ENCODE measurements at regions not wholly inside any gene's neighbourhood (a gene's known extent, or its start where the extent isn't known, plus 50 kb on each side); places are given as distances from the start of the nearest gene placed in this dataset.
"Not testable (repeated sequence)": the region's sequence is repeated elsewhere in the genome, so short reads cannot be mapped to it uniquely, and the experiment has no call there.

GRCh38 chr4:96407225-96407624, 567.3 kb downstream of the PDHA2 start:
- ATAC-seq (ENCODE audit: low FRiP score) (no peak), DNase-seq (ENCODE audit: low spot score) (no peak)
- no peak for TF ChIP-seq CTCF (IDR thresholded peaks at IDR 0.05)

DNA sequence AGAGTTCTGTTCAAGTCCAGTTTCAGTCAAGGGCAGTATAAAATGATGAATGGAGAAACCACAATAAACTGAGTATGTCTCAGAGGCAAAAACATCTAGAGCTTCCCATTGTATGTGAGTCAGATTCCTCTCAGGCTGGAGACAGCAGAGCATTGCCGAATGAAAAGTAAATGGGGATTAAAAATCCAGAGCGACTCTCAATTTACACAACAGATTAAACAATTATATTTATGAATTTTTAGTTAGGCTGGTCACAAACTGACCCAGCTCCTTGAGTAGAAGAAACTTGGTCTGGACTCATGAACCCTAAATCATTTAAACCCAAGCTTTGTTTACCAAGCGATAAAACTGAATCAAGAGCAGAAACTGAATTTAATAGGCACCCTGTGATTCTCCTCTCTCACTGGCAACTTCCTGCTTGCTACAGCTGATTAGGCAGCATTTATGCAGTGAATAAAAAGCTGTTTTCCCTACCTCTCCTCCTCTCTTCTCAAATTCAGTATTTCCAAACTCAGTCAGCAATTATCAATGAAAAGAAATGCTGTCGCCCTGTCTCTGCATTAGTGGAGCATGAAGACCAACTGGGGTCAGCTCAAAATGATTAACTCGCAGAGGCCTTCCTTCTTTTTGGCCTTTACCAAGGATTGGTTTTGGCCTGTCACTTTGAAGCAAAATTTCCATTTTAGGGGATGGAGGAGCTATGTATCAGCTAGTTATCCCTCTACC, 568.0 kb downstream of the PDHA2 start:
- no peak for TF ChIP-seq CTCF (IDR thresholded peaks at IDR 0.05)
- ATAC-seq (ENCODE audit: low FRiP score), result no peak
- DNase-seq (ENCODE audit: low spot score), result no peak

DNA sequence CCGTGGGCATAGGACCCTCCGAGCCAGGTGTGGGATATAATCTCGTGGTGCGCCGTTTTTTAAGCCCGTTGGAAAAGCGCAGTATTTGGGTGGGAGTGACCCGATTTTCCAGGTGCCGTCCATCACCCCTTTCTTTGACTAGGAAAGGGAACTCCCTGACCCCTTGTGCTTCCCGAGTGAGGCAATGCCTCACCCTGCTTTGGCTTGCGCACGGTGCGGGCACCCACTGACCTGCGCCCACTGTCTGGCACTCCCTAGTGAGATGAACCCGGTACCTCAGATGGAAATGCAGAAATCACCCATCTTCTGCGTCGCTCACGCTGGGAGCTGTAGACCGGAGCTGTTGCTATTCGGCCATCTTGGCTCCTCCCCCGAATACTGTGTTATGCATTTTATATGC, 575.0 kb downstream of the PDHA2 start:
- not testable (repeated sequence) for DNase-seq (ENCODE audit: low spot score); ATAC-seq (ENCODE audit: low FRiP score)

GRCh38 chr4:96429657-96430056, 589.8 kb downstream of the PDHA2 start:
- DNase-seq (ENCODE audit: low spot score) (no peak), ATAC-seq (ENCODE audit: low FRiP score) (no peak)
- no peak for TF ChIP-seq CTCF (IDR thresholded peaks at IDR 0.05)

GRCh38 chr4:96431094-96431493, 591.2 kb downstream of the PDHA2 start:
- no peak for TF ChIP-seq CTCF (IDR thresholded peaks at IDR 0.05)
- no peak for ATAC-seq (ENCODE audit: low FRiP score)
- no peak for DNase-seq (ENCODE audit: low spot score)

DNA sequence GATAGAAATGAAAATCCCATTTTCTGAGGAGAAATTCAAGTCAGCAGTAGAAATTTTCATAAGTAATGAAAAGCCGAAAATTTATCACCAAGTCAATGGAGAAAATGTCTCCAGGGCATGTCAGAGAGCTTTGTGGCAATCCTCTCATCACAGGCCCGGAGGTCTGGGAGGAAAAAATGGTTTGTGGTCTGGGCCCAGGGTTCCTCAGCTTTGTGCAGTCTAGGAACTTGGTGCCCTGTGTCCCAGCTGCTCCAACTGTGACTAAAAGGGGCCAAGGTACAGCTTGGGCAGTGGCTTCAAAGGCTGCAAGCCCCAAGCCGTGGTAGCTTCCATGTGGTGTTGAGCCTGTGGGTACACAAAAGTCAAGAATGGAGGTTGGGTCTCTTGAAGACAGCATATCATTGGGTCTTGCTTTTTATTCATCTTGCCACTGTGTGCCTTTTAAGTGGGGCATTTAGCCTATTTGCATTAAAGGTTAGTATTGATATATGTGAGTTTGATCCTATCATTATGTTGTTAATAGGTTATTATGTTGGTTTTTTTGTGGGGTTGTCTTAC, 608.5 kb downstream of the PDHA2 start:
- TF ChIP-seq CTCF (IDR thresholded peaks at IDR 0.05), result no peak
- ATAC-seq (ENCODE audit: low FRiP score) (no peak), DNase-seq (ENCODE audit: low spot score) (no peak)

DNA sequence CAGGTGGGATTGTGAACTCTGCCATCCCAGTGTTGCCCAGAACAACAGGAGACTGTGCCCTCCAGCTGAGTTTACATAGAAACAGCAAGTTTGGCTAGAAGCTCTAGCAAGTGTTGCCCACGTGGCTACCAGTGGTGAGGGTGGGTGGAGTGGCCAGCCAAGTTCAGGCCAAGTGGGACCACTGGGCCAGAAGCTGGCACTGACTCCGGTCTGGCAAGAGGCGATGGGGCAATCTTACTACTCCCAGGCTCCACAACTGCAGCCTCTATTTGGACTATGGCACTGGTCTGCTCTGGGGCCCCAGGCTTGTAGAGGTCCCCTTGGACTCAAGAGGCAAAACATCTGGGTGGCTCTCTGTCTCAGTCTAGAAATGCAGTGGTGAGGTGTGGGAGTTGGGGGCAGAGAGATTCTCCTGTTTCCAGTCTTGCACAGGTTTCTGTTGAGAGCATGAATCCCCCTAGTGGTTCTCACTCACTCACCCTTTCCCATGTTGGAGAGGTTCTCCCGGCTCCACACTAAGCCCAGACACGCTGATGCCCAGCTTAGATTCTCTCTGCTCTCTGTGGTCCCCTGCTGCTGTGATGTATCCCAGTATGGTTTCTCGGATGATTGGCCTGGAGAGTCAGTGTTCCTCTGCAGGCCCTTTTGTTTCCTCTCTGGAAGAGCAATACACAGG, 615.3 kb downstream of the PDHA2 start:
- no peak for TF ChIP-seq CTCF (IDR thresholded peaks at IDR 0.05)
- DNase-seq (ENCODE audit: low spot score) (no peak), ATAC-seq (ENCODE audit: low FRiP score) (no peak)

DNA sequence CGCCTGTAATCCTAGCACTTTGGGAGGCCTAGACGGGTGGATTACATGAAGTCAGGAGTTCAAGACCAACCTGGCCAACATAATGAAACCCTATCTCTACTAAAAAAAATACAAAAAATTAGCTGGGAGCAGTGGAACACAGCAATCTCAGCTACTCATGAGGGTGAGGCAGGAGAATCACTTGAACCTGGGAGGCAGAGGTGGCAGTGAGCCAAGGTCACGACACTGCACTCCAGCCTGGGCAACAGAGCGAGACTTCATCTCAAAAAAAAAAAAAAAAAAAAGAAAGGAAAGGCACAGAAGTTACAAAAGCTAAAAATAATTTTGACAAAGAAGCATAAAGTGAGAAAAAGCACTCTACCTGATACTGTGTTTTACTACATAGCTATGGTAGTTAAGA, 618.1 kb downstream of the PDHA2 start:
- DNase-seq (ENCODE audit: low spot score); ATAC-seq (ENCODE audit: low FRiP score): not testable (repeated sequence)

Data from omental fat pad (tissue), 3 donors.